ENCODE measurements at regions not wholly inside any gene's neighbourhood (a gene's known extent, or its start where the extent isn't known, plus 50 kb on each side); places are given as distances from the start of the nearest gene placed in this dataset.

GRCh38 chr1:114258074-114258473, 104.4 kb upstream of the SYT6 start:
- no peak for TF ChIP-seq CTCF (IDR thresholded peaks at IDR 0.05)
- no peak for TF ChIP-seq POLR2A (IDR thresholded peaks at IDR 0.05)

Measured in adrenal gland (tissue), 5 donors.